ENCODE measurements at regions not wholly inside any gene's neighbourhood (a gene's known extent, or its start where the extent isn't known, plus 50 kb on each side); places are given as distances from the start of the nearest gene placed in this dataset.

DNA sequence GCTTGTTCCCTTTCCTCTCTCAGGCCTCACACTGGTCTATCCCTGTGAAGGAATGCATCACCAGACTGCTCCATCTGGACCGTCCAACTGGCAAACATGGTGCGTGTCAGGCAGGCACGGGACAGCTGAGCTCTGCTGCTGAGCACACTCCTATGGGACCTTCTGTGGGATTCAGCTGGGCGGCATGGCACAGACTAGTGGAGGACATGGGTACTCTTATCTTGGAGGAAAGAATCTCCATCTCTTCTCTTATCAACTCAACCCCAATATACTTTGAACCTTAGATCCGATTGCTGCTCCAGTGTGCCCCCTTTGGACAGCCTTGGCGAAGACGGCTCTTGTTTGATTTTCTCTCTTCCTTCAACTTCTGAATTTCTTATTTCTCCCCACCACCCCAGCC, 593.6 kb downstream of the ETS1 start:
- TF ChIP-seq, protein P1, sequence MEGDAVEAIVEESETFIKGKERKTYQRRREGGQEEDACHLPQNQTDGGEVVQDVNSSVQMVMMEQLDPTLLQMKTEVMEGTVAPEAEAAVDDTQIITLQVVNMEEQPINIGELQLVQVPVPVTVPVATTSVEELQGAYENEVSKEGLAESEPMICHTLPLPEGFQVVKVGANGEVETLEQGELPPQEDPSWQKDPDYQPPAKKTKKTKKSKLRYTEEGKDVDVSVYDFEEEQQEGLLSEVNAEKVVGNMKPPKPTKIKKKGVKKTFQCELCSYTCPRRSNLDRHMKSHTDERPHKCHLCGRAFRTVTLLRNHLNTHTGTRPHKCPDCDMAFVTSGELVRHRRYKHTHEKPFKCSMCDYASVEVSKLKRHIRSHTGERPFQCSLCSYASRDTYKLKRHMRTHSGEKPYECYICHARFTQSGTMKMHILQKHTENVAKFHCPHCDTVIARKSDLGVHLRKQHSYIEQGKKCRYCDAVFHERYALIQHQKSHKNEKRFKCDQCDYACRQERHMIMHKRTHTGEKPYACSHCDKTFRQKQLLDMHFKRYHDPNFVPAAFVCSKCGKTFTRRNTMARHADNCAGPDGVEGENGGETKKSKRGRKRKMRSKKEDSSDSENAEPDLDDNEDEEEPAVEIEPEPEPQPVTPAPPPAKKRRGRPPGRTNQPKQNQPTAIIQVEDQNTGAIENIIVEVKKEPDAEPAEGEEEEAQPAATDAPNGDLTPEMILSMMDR (IDR thresholded peaks at IDR 0.05; ENCODE audit: low read depth, low read length), result no peak
- TF ChIP-seq EZH2phosphoT487 (IDR thresholded peaks at IDR 0.05; ENCODE audit: low read depth), result no peak

All from OCI-LY3 (cell line).